H1 (cell line): ENCODE measurements at regions not wholly inside any gene's neighbourhood (a gene's known extent, or its start where the extent isn't known, plus 50 kb on each side); places are given as distances from the start of the nearest gene placed in this dataset.

Experiments used
- CTCF ChIA-PET: fragments of 300-600 bp; sonication (Branson Sonifier 250); formaldehyde crosslinking; loops from one replicate; lab custom pipeline; 2021; ENCODE audit not compliant: partially characterized antibody; lab: Charles Lee
- POLR2A ChIA-PET: fragments of 300-600 bp; sonication (Branson Sonifier 250); formaldehyde crosslinking; loops from one replicate; lab custom pipeline; 2021; ENCODE audit warnings: inconsistent platforms; ENCODE audit not compliant: partially characterized antibody; lab: Charles Lee
- DNase-seq, 2 experiments: peaks; one replicate each; pipeline versions ENCODE4 v3.0.0 to v3.0.0-alpha.2; 2010 to 2022; ENCODE audit warnings: low spot score in 2 of 2, low read depth in 1 of 2, mixed read lengths in 1 of 2
- FAIRE-seq: peaks from 2 replicates; lab custom pipeline; 2011; peaks lifted over from hg19 to GRCh38; lab: Jason Lieb, UNC
- H2AFZ ChIP-seq: 2 replicates; pipeline ENCODE4 v1.8.1; 2012; ENCODE audit warnings: low read length, inconsistent platforms
- H2AK5ac ChIP-seq: 2 replicates; pipeline ENCODE4 v1.6.1; 2013; ENCODE audit warnings: low read depth, low read length
- H2BK120ac ChIP-seq: replicated peaks from 2 replicates; pipeline ENCODE3; 2013; ENCODE audit warnings: low read depth, low read length, inconsistent platforms
- H2BK12ac ChIP-seq: 2 replicates; pipeline ENCODE4 v1.6.1; 2013; ENCODE audit warnings: low read depth, low read length
- H2BK15ac ChIP-seq: 2 replicates; pipeline ENCODE4 v1.6.1; 2013; ENCODE audit warnings: low read length
- H2BK20ac ChIP-seq: 2 replicates; pipeline ENCODE4 v1.6.1; 2013; ENCODE audit warnings: low read length
- H2BK5ac ChIP-seq: 2 replicates; pipeline ENCODE4 v1.6.1; 2013; ENCODE audit warnings: low read depth, low read length
- H3K14ac ChIP-seq: 2 replicates; pipeline ENCODE4 v1.6.1; 2013; ENCODE audit warnings: inconsistent platforms; ENCODE audit not compliant: insufficient read length
- H3K18ac ChIP-seq: 2 replicates; pipeline ENCODE4 v1.6.1; 2013; ENCODE audit warnings: low read length; ENCODE audit errors: extremely low read depth
- H3K23ac ChIP-seq: 2 replicates; pipeline ENCODE4 v1.6.1; 2013; ENCODE audit warnings: inconsistent platforms; ENCODE audit not compliant: insufficient read length
- H3K23me2 ChIP-seq: 2 replicates; pipeline ENCODE4 v1.6.1; 2013; ENCODE audit warnings: low read depth, low read length
- H3K27ac ChIP-seq: 2 replicates; pipeline ENCODE4 v1.6.1; 2011; ENCODE audit warnings: low read depth, low read length, inconsistent platforms
- H3K27me3 ChIP-seq, 4 experiments: replicated peaks in 1 of 4; 1 replicate in 1 of 4; 2 replicates in 3 of 4; pipeline versions ENCODE4 v1.6.1 to v1.8.1; 2011 to 2013; ENCODE audit warnings: low read length in 3 of 4, mild to moderate bottlenecking in 3 of 4, inconsistent platforms in 2 of 4, mixed read lengths in 2 of 4, moderate library complexity in 1 of 4; ENCODE audit not compliant: control insufficient read depth in 3 of 4, insufficient read depth in 3 of 4; ENCODE audit errors: extremely low read depth in 1 of 4
- H3K36me3 ChIP-seq, 4 experiments: 2 replicates each; pipeline versions ENCODE4 v1.6.1 to v1.8.1; 2011 to 2013; ENCODE audit warnings: mild to moderate bottlenecking in 4 of 4, low read length in 3 of 4, moderate library complexity in 2 of 4, control low read depth in 1 of 4, inconsistent platforms in 1 of 4; ENCODE audit not compliant: insufficient read depth in 4 of 4, control insufficient read depth in 2 of 4
- H3K4ac ChIP-seq: replicated peaks from 2 replicates; pipeline ENCODE3; 2013; ENCODE audit warnings: low read length, low read depth, mixed read lengths, inconsistent platforms; ENCODE audit not compliant: insufficient read length
- H3K4me1 ChIP-seq, 4 experiments: replicated peaks in 1 of 4; 1 replicate in 1 of 4; 2 replicates in 3 of 4; pipeline versions ENCODE4 v1.6.1 to v1.8.1; 2011 to 2013; ENCODE audit warnings: low read length in 3 of 4, inconsistent platforms in 2 of 4, mixed read lengths in 1 of 4; ENCODE audit not compliant: insufficient read depth in 4 of 4, control insufficient read depth in 3 of 4
- H3K4me2 ChIP-seq, 2 experiments: 2 replicates each; pipeline versions ENCODE4 v1.6.1 to v1.8.1; 2011 to 2013; ENCODE audit warnings: low read depth in 2 of 2, low read length in 2 of 2, control low read depth in 1 of 2, inconsistent platforms in 1 of 2, mild to moderate bottlenecking in 1 of 2; ENCODE audit not compliant: insufficient read depth in 1 of 2
- H3K4me3 ChIP-seq, 4 experiments: fragments of 200-600, 300-600 bp in 1 of 4; sonication (generic), shearing (Covaris generic), sonication (Bioruptor Twin) in 1 of 4; 2 replicates each; pipeline versions ENCODE4 v1.5.1 to v1.8.1; 2011 to 2016; ENCODE audit warnings: low read length in 4 of 4, low read depth in 3 of 4, control low read depth in 2 of 4, inconsistent platforms in 2 of 4, mild to moderate bottlenecking in 2 of 4, mixed read lengths in 1 of 4, moderate library complexity in 1 of 4; ENCODE audit not compliant: insufficient read depth in 2 of 4; ENCODE audit errors: extremely low read depth in 1 of 4
- H3K56ac ChIP-seq: replicated peaks from 2 replicates; pipeline ENCODE3; 2013; ENCODE audit warnings: low read depth, mild to moderate bottlenecking, mixed read lengths, low read length, inconsistent platforms; ENCODE audit not compliant: insufficient read length
- H3K79me1 ChIP-seq: 2 replicates; pipeline ENCODE4 v1.6.1; 2013; ENCODE audit warnings: low read depth, low read length, control low read depth
- H3K79me2 ChIP-seq, 2 experiments: 2 replicates each; pipeline versions ENCODE4 v1.6.1 to v1.8.1; 2012 to 2013; ENCODE audit warnings: low read length in 2 of 2, mild to moderate bottlenecking in 2 of 2, inconsistent platforms in 1 of 2; ENCODE audit not compliant: insufficient read depth in 2 of 2, control insufficient read depth in 1 of 2
- H3K9ac ChIP-seq, 4 experiments: replicated peaks in 1 of 4; 1 replicate in 1 of 4; 2 replicates in 3 of 4; pipeline versions ENCODE4 v1.6.1 to v1.8.1; 2011 to 2013; ENCODE audit warnings: low read depth in 3 of 4, low read length in 3 of 4, control low read depth in 2 of 4, mild to moderate bottlenecking in 2 of 4, moderate library complexity in 2 of 4, inconsistent platforms in 1 of 4; ENCODE audit errors: extremely low read depth in 1 of 4
- H3K9me3 ChIP-seq, 2 experiments: 2 replicates each; pipeline versions ENCODE4 v1.6.1 to v1.8.1; 2012 to 2013; ENCODE audit warnings: mild to moderate bottlenecking in 2 of 2, moderate library complexity in 2 of 2, control low read depth in 1 of 2, inconsistent platforms in 1 of 2, low read depth in 1 of 2, low read length in 1 of 2, mixed read lengths in 1 of 2; ENCODE audit not compliant: insufficient read depth in 2 of 2
- H4K20me1 ChIP-seq, 2 experiments: replicated peaks in 1 of 2; 2 replicates each; pipeline versions ENCODE3 to v1.8.1; 2011 to 2013; ENCODE audit warnings: inconsistent platforms in 2 of 2, low read length in 2 of 2, mild to moderate bottlenecking in 1 of 2; ENCODE audit not compliant: insufficient read depth in 2 of 2, control insufficient read depth in 1 of 2
- H4K5ac ChIP-seq: 2 replicates; pipeline ENCODE4 v1.6.1; 2013; ENCODE audit warnings: low read length, low read depth, mixed read lengths, inconsistent platforms; ENCODE audit not compliant: insufficient read length
- H4K8ac ChIP-seq: 2 replicates; pipeline ENCODE4 v1.8.0; 2013; ENCODE audit warnings: mild to moderate bottlenecking, moderate library complexity, low read length, inconsistent platforms; ENCODE audit not compliant: insufficient read depth; ENCODE audit errors: extremely low read depth
- H4K91ac ChIP-seq: replicated peaks from 2 replicates; pipeline ENCODE3; 2013; ENCODE audit warnings: low read length, mixed read lengths, inconsistent platforms; ENCODE audit not compliant: insufficient read length
- ATF3 ChIP-seq: IDR thresholded peaks from 2 replicates; pipeline ENCODE4 v1.6.1; 2011; ENCODE audit warnings: low read depth, mild to moderate bottlenecking, low read length; ENCODE audit not compliant: insufficient read depth
- CBX8 ChIP-seq: fragments of 300-800, 300-1000 bp; sonication (generic); IDR thresholded peaks from 2 replicates; pipeline ENCODE4 v1.7.1; 2016; ENCODE audit warnings: low read depth, low read length, borderline replicate concordance
- CEBPB ChIP-seq: IDR thresholded peaks from 2 replicates; pipeline ENCODE4 v1.6.1; 2012; ENCODE audit warnings: low read depth, low read length
- CHD1 ChIP-seq: IDR thresholded peaks from 2 replicates; pipeline ENCODE4 v1.6.1; 2012; ENCODE audit warnings: low read depth, low read length, improper control_type of control experiment
- CTBP2 ChIP-seq: IDR thresholded peaks from 2 replicates; pipeline ENCODE4 v1.7.0; 2011; ENCODE audit warnings: borderline replicate concordance, mild to moderate bottlenecking, moderate library complexity, mixed read lengths, low read length; ENCODE audit not compliant: insufficient read depth, insufficient read length
- GABPA ChIP-seq: IDR thresholded peaks from 2 replicates; pipeline ENCODE4 v1.6.1; 2011; ENCODE audit warnings: mild to moderate bottlenecking, low read length, moderate library complexity, borderline replicate concordance; ENCODE audit not compliant: insufficient read depth
- RNF2 ChIP-seq: fragments of 200-900, 300-1000 bp; sonication (generic); IDR thresholded peaks from 2 replicates; pipeline ENCODE4 v1.7.1; 2016; ENCODE audit warnings: borderline replicate concordance, low read depth, mild to moderate bottlenecking, antibody characterized with exemption, low read length; ENCODE audit not compliant: poor library complexity, severe bottlenecking; ENCODE audit errors: missing control alignments
- RXRA ChIP-seq: IDR thresholded peaks from 2 replicates; pipeline ENCODE4 v1.6.1; 2011; ENCODE audit warnings: low read depth, mild to moderate bottlenecking, low read length, moderate library complexity; ENCODE audit not compliant: insufficient read depth
- SAP30 ChIP-seq: fragments of 300-600 bp; sonication (generic); IDR thresholded peaks from 2 replicates; pipeline ENCODE4 v1.7.1; 2012; ENCODE audit warnings: low read length, moderate library complexity, mild to moderate bottlenecking, inconsistent platforms; ENCODE audit not compliant: insufficient read depth, insufficient replicate concordance
- SIN3A ChIP-seq, 2 experiments: IDR thresholded peaks in 1 of 2; conservative IDR thresholded peaks in 1 of 2; 2 replicates each; pipeline ENCODE4 v1.6.1; 2011 to 2012; ENCODE audit warnings: low read length in 2 of 2, improper control_type of control experiment in 1 of 2, low read depth in 1 of 2, mild to moderate bottlenecking in 1 of 2
- TAF7 ChIP-seq: optimal IDR thresholded peaks from 2 replicates; pipeline ENCODE3; 2011; ENCODE audit warnings: low read depth, mild to moderate bottlenecking, inconsistent platforms, low read length, moderate library complexity, borderline replicate concordance
- TBP ChIP-seq: IDR thresholded peaks from 2 replicates; pipeline ENCODE4 v1.6.1; 2011; ENCODE audit warnings: low read depth, low read length, improper control_type of control experiment
- WGBS, 2 experiments: shearing (Covaris generic) in 1 of 2; methylation state at CpG; one replicate each; pipeline versions ENCODE4 v1.1.6 to v1.1.7; 2013 to 2015; ENCODE audit warnings: low lambda C conversion rate in 2 of 2, mixed read lengths in 2 of 2, inconsistent platforms in 1 of 2, low coverage in 1 of 2, missing lambda C conversion rate in 1 of 2; ENCODE audit not compliant: insufficient replicate concordance in 2 of 2, insufficient coverage in 1 of 2, insufficient read length in 1 of 2; ENCODE audit errors: extremely low coverage in 1 of 2, missing lambda C conversion rate in 1 of 2; 5-methylcytosine and 5-hydroxymethylcytosine counted together

GRCh38 chr1:168917796-168918195 is 188.7 kb upstream of the ATP1B1 start:
- no peak overlapping the region for H3K4ac ChIP-seq
- H3K27me3 ChIP-seq = no peaks in the 10 kb centered on the region
- no peak overlapping the region for H2BK120ac ChIP-seq
- no peak overlapping the region for H3K27ac ChIP-seq
- no peaks in the 10 kb centered on the region for H4K20me1 ChIP-seq
- H2BK5ac ChIP-seq = no peak overlapping the region
- H4K5ac ChIP-seq = no peak overlapping the region
- DNase-seq (no peak), FAIRE-seq (no peak)
- no peaks in the 10 kb centered on the region for H3K79me1 ChIP-seq
- H3K14ac ChIP-seq = no peak overlapping the region
- 93% methylated on average over 2 of the region's 2 CpGs; no CpG with 5 or more reads in 1 of the 2 experiments for WGBS, 2 experiments
- H3K36me3 ChIP-seq = no peaks in the 10 kb centered on the region
- no peak overlapping the region for H2AK5ac ChIP-seq
- peaks cover 1 to 20% (median 14%) of the 10 kb centered on the region in 4 experiments; a peak in 4 of 7 replicates for H3K4me1 ChIP-seq
- H3K56ac ChIP-seq = no peak overlapping the region
- POLR2A ChIA-PET = no interaction called here
- 0 out of 2 replicates have a peak overlapping the region, but pooled peaks have one; percentile 4 for H2AFZ ChIP-seq
- no peak overlapping the region for H3K4me3 ChIP-seq
- H3K23ac ChIP-seq = no peak overlapping the region
- no peak overlapping the region for H4K8ac ChIP-seq
- H2BK15ac ChIP-seq = no peak overlapping the region
- H3K9me3 ChIP-seq = no peaks in the 10 kb centered on the region
- no peak overlapping the region for H3K9ac ChIP-seq
- H3K18ac ChIP-seq = no peak overlapping the region; the same call in 1 of the 2 replicates
- H3K79me2 ChIP-seq = no peaks in the 10 kb centered on the region
- H2BK12ac ChIP-seq = peak overlapping the region; percentile 71; the same call in 1 of the 2 replicates
- no peaks in the 10 kb centered on the region for H3K23me2 ChIP-seq
- H2BK20ac ChIP-seq = 0 out of 2 replicates have a peak overlapping the region, but pooled peaks have one; percentile 25
- H4K91ac ChIP-seq = no peak overlapping the region
- H3K4me2 ChIP-seq = no peak overlapping the region; a peak in 1 of 4 replicates
- CTCF ChIA-PET = interaction anchor here (0.6 to 1.4 kb wide), 3 partner anchors 11 to 639 kb away, joined by 3 read pairs; no protein-coding TSS in a partner anchor
- TF ChIP-seq CBX8 (no peak), ATF3 (no peak), RXRA (no peak), SAP30 (no peak), RNF2 (no peak), CEBPB (no peak), GABPA (no peak), SIN3A (conservative IDR thresholded peaks at IDR 0.05 in 1 of 2, IDR thresholded peaks at IDR 0.05 in 1 of 2; ENCODE audit: low read depth in 1 of 2, low read length in 2 of 2) (no peak), TBP (no peak), TAF7 (no peak), CHD1 (no peak), CTBP2 (no peak)
